HG02870 (cell line): ENCODE measurements at regions not wholly inside any gene's neighbourhood (a gene's known extent, or its start where the extent isn't known, plus 50 kb on each side); places are given as distances from the start of the nearest gene placed in this dataset.
"Not testable (repeated sequence)": the region's sequence is repeated elsewhere in the genome, so short reads cannot be mapped to it uniquely, and the experiment has no call there.

Experiments used
- ATAC-seq: cut with Tn5 transposase; IDR thresholded peaks from one replicate; pipeline ENCODE4 v1.9.1; 2021; ENCODE audit warnings: mild to moderate bottlenecking, moderate library complexity; ENCODE audit not compliant: unreplicated experiment

DNA sequence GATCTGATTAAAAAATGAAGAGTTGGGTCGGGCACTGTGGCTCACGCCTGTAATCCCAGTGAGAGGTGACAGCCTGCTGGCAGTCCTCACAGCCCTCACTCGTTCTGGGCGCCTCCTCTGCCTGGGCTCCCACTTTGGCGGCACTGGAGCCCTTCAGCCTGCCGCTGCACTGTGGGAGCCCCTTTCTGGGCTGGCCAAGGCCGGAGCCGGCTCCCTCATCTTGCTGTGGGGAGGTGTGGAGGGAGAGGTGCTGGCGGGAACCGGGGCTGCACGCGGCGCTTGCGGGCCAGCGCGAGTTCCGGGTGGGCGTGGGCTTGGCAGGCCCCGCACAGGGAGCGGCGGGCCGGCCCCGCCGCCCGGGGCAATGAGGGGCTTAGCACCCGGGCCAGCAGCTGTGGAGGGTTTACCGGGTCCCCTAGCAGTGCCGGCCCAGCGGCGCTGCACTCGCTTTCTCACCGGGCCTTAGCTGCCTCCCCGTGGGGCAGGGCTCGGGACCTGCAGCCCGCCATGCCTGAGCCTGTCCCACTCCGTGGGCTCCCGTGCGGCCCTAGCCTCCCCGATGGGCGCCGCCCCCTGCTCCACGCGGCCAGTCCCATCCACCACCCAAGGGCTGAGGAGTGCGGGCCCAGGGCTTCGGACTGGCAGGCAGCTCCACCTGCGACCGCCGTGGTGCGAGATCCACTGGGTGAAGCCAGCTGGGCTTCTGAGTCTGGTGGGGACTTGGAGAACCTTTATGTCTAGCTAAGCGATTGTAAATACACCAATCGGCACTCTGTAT lies 534.1 kb upstream of the ARRDC3 start:
- ATAC-seq = not testable (repeated sequence)

DNA sequence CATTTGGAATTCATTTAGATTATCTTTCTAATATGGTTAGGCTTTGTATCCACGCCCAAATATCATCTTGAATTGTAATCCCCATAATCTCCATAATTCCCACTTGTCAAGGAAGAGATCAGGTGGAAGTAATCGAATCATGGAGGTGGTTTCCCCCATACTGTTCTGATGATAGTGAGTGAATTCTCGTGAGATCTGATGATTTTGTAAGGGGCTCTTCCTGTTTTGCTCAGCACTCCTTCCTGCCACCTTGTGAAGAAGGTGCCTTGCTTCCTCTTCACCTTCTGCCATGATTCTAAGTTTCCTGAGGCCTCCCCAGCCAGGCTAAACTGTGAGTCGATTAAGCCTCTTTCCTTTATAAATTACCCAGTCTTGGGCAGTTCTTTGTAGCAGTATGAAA lies 527.5 kb upstream of the ARRDC3 start:
- no peak for ATAC-seq

DNA sequence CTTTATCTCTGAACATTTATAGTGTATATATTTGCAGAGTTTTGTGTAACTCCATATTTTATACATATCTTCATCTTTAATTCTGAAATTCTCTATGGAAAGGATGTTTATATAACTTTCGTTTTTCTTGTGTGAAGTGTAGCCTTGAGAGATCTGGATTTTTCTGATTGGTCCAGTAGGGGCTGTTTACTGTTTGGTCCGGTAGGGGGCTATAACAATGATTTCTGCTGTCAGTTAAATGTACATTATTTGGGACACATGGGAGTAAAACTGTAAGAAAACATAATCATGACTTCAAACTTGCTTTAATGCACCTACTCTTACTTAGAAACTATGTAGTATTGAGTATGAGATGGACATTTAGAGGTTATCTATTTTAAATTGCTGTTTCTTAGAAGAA lies 527.1 kb upstream of the ARRDC3 start:
- no peak for ATAC-seq

DNA sequence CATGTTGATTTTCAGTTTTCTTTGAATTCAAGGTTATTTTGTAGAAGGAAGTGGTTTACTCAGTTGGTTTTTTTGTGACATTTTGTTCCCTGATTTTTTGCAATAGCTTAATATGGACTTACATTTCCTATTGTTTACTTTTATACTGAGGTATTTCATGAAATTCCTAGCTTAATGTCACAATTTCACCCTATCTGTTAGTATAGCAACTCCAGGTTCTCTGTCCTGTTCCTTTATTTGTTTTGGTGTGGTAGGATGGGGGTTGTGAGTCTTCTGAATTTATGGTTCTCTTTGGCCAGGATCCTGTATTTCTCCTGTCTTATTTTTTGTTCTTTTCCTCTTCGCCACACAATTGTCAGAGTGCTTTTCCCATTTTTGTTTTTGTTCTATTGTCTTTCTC lies 523.4 kb upstream of the ARRDC3 start:
- ATAC-seq = no peak

DNA sequence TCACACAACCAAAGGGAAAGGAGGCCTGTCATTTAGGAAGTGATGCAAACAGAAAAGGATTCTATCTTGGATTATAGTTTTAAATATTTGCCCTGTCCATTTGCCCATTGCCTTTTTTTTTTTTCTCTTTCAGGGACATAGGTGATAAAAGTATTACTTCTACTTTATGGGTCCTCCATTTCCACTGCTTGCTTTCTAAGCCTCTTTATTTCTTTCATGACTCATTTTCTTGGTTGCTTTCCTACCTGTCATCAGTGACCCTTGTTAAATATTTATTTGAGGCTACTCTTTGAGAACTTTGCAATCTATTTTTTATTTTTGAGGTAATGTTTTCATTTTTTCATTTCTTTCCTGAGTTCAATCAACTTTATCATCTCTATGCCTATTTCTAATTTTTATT lies 522.9 kb upstream of the ARRDC3 start:
- ATAC-seq = no peak

DNA sequence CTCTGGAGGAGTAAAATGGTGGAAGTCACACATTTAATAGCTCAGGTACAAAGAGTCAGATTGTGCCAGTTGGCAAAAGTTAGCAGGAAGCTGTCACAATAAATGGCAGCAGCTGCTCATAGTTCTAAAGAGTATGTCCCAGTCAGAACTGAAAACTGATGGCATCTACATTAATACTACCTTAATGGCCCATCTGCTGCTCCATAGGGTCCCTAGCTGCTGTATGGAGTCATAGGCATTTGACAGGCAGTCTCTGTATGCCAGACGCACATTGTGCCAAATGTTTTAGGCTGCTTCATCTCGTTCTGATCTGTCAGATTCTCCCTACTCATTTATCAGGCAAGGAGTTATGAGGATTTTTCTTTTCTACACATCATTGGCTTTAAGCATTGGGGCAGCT lies 515.8 kb upstream of the ARRDC3 start:
- no peak for ATAC-seq

DNA sequence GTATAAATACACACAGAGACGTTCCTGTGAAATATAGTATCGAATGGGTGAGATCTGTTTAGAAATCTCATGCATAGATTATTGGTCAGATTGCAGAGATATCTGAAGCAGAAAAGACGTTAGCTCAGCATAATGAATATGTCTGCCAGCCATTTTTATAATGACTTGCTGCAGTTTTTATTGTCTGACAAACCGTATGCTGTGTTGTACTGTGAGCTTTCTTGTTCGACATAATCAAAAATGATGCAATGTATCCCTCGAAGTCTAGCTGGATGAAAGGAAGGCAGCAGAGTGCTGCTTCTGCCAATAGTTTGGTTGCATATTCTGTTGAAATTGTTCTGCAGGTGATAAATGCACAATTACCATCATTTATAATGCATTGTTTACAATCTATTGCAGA lies 514.9 kb upstream of the ARRDC3 start:
- no peak for ATAC-seq

DNA sequence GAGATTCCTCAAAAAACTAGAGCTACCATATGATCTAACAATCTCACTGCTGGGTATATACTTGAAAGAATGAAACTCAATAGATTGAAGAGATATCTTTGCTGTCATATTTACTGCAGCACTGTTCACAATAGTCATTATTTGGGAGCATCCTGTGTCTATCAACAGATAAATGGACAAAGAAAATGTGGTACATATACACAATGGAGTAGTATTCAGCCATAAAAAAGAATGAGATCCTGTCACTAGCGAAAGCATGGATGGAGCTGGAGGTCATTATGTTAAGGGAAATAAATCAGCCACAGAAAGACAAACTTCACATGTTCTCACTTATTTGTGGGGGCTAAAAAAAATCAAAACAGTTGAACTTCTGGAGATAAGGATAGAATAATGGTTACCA lies 505.7 kb upstream of the ARRDC3 start:
- ATAC-seq = no peak

DNA sequence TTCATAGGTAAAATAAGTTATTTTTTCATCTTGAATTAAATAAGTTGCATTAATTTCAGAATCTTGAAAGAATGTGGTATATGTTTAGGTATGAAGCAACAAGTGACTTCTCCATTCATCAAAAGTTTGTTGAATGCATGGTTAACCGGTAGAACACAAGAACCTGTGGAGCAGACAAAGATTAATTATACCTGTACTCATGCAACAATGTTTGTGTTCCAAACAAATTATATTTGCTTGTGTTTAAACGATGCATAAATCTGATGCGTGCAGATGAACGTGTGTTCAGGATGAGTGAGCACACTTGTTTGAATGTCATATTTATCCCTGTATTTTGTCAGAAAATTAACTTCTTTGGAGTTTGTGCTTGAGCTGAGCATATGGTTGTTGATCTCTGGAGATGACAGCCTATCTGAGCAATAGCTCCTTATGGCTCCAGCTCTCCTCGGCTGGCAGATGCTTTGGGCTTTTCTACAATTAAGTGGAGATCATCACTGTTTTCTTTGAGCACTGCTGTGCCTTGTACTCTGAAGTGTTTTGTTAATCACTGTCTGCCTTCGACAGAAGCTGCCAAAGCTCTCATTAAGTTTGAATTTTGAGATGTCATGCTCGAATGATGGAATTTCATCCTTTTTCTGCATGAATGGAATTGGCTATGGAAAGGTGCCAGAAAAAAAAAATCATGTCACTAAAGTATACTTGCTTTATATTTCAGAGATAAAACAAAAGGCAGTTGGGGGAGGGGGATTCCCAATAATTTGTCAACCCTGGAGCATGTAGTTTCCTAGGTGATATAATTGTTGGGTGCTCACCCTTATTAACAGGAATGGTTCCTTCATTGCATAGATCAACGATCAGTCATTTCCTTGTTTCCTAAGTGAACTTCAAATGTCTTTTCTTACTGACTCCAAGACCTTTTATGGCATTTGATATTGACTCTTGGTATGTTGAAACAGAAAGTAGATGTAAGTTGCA lies 502.5 kb upstream of the ARRDC3 start:
- ATAC-seq = no peak

DNA sequence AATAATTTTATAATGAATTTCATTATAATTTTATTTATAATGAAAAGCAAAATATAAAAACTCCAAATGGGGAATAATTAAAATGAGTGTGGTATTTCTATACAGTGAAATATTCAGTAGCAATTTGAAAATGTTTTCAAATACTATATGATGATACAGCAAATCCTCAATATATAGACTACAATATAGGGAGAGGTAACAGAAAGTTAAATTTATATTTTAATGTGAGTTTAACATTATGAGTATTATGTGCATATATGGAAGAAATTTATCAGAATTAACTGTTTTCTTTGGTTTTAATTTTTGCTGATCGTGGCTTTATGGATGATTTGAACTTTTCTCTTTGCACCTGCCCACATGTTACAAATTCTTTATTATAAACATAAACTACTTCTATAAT lies 500.9 kb upstream of the ARRDC3 start:
- no peak for ATAC-seq

DNA sequence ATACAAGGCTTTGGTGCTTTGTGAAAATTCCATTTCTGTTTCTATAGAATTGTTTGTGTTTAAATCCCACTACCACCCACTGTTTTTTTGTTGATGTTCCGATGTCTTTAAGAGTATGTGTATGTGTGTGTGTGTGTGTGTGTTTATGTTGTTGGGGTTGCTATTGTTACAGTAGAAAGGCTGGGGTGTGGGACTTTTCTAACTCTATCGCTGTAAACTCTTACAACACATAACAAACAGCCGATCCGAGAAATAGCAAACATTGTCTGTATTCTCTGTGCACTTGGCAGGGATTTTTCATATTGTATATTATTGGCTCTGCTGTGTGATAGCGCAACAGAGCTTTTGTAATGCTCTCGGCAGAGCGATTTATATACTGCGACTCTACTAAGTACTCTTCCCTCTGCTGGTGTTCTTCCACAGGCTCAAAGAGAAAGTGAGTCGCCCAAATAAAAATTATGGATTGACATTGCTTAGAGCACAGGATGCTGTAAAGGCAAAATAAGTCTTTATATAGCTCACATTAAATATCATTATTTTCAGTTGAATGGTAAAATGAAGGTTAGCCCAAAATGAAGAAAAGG lies 492.2 kb upstream of the ARRDC3 start:
- ATAC-seq = no peak

DNA sequence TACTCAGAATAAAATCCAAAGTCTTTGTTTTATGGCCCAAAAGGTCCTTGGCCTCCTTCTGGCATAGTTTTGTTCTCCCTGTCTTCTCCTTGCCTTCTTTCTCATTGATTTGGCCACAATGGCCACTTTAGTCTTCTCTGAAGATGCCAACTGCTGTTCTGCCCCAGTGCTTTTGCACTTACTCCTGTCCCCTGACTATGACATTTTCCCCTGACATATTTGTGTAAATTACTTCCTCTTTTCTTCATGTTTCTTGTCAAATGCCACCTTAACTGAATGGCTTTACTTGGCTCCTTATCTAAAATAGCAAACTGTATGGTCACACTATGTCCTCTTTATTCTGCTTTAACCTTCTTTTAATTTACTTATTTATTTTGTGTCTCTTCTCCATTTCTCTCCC lies 484.7 kb upstream of the ARRDC3 start:
- no peak for ATAC-seq

DNA sequence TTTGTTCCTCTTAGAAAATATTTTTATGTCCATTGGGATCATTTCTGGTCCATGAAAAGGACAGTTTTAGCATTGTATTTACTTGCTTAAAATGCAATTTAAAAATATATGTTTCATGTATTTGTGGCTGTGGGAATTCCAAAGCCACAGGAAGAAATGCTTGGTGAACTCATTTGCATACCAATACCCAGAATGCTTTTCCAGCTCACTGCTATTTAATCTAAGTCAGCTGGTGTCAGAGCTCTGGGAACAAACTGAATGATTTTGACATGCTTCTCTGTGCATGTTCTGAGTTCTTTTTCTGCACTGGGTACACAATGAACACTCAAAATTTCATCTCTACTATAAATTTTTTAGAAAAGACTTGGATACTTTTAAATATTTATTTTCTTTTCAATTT lies 482.8 kb upstream of the ARRDC3 start:
- no peak for ATAC-seq

DNA sequence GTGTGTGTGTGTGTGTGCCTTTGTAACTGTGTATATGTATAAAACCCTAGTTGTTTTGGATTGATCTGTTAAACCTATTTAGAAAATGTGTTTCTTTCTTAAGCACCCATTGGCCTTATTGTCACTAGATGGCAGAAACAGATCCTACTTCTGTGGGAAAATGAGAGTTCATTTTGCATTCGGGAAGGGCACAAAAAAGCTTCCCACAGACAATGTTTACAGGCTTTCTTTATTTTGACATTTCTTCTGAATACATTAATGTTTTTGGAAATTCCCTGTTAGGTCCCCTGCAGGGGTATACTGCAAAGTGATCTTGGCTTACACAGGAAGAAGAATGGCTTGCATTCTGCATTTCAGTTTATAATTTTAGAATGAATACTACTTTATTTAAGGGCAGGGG lies 481.8 kb upstream of the ARRDC3 start:
- no peak for ATAC-seq

DNA sequence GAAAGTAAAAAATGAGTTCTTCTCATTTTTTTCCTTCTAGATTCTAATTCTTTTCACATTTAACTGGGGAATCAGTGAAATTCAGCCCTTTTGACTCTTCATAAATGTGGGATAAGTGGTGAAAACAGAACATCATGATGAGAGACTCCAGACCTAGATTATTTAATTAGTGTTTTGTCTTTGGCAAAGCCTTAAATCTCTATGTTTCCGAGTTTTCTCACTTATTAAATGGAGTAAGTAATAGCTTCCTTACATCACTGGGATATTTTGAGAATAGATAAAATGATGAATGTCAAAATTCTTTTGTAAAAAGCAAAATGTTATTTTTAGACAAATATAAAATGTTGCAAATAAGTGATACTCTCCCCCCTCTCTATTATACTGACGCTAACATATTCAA lies 468.6 kb upstream of the ARRDC3 start:
- no peak for ATAC-seq

DNA sequence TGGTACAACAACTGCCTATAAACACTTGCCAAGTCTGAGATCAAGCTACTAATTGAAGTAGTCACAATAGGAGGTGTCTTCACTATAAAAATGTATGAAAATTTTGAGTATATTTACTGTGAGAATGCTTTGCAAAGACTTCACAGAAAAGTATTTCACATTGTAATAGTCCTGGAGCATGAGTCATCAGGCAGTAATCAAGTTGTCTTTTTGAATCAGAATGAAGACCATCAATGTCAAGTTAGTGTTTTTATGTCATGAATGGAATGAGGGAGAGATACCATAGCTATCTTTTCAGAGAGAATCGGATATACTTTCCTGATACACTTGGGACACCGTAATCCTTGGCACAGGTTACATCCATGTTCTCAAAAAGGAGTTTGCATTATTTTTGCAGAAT lies 466.9 kb upstream of the ARRDC3 start:
- ATAC-seq = no peak

DNA sequence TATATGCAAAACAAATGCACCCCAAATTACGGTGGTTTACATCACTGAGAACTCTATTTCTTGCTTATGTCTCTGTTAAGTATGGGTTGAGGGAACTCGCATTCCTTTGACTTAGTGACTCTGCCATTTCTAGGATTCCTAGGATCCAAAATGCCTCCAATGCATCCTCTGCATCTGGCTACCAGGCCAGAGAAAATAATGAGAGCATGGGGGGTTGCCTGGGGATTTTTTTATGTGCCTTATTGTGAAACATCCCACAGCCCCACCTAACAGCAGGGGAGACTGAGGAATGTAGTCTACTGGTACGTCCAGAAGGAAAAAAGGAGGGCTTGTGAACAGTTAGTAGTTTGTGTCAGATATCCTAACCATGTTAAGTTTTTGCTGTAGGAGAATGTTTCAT lies 466.0 kb upstream of the ARRDC3 start:
- no peak for ATAC-seq

DNA sequence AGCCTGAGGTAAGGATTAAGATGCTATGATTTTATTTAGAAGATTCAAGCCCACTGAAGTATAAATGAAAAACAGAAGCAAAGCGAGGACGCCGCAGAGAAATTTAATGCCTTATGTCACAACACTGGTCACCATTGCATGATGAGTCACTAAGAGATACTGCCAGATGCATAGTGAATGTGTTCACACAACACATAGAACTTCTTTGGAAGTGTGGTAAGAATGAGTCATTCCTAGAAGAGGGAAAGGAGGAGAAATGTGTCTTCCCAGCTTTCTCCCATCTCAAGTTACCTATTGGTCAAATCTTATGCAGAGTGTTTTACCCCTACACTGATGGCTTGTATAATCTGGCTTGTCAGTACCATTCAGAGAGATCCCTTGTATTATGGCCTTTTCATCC lies 465.3 kb upstream of the ARRDC3 start:
- no peak for ATAC-seq

DNA sequence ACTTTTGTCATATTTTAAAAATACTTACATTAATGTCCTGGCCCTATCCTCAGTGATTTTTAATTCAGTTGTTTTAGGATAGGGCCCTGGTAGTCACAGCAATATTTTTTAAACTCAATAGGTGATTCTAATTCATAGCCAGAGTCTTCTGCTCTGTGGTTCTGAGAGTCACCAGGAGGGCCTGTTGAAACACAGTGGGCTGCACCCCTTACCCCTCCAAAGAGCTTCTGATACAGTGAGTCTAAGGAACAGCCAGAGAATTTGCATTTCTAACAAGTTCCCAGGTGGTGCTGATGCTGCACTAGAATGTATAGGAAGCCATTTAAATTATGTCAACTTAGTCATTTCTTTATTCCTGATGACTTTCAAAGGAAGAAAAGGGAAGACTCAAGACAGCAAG lies 458.3 kb upstream of the ARRDC3 start:
- no peak for ATAC-seq

DNA sequence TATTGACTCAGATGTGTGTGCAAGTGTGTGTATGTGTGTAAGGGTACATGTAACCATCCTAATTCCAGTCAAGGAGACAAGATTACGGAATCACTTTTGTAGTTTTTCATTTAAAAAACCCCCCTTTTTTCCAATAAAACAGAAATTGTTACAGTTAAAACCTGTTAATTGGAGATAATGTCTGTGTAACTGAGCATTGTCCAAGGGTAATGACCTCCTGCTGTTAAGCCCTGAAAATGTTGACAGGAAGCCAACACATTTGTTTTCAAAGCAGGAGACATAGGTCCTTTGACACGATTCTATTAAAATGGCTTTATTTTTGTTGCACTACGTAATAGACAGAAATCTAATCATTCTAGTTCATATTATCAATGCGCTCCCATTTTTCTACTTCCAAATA lies 457.3 kb upstream of the ARRDC3 start:
- ATAC-seq = no peak

DNA sequence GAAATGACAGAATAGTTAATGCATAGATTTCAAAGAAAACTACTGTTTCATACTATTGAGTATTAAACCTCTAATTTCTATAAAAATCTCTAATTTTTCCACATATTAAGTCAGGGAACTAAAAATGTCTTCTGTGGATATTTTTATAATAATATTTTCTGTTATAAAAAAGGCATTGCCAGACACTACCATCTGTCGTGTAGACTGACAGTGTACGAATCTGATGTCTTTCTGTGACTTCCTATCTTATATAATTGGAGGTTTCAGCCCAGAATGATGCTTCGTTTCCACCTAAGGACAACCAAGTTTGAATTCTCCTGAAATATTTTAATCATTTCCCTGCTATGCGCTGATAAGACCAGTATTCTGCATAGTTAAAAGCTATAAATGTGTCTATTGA lies 456.6 kb upstream of the ARRDC3 start:
- ATAC-seq = no peak

DNA sequence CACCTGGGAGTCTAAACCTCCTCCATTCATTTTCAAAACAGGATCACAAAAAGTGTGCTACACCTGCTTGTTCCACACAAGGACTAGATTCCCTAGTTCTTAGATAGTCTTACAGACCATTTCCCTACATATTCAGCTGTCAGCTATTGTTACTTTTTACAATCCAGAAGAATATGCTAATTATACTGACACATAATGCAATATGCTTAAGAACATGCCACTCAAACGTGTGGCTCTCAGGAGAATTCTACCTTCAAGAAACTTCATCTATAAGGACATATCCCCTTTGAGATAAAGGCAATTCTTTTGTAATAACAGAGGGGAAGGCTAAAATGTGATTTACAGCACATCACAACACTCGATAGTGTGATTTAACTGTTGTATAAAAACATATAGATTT lies 456.1 kb upstream of the ARRDC3 start:
- ATAC-seq = no peak
